K562 (cell line): ENCODE measurements at regions not wholly inside any gene's neighbourhood (a gene's known extent, or its start where the extent isn't known, plus 50 kb on each side); places are given as distances from the start of the nearest gene placed in this dataset.

ENCODE experiments used
- CHD4 ChIP-seq: fragments of 200-600 bp; sonication (generic); IDR thresholded peaks from 3 replicates; pipeline ENCODE4 v1.6.1; 2012; ENCODE audit warnings: low read depth, mild to moderate bottlenecking, mixed read lengths, low read length, inconsistent platforms; ENCODE audit not compliant: insufficient read depth, insufficient replicate concordance, poor library complexity, severe bottlenecking
- CTCF ChIP-seq, 3 experiments: IDR thresholded peaks in 2 of 3; conservative IDR thresholded peaks in 1 of 3; 2 replicates each; pipeline ENCODE4 v1.5.1; 2011 to 2012; ENCODE audit warnings: low read length in 3 of 3, mild to moderate bottlenecking in 3 of 3, control low read depth in 2 of 3, improper control_type of control experiment in 1 of 3, inconsistent platforms in 1 of 3, low read depth in 1 of 3, mixed read lengths in 1 of 3, moderate library complexity in 1 of 3; ENCODE audit not compliant: insufficient read depth in 2 of 3
- EP300 ChIP-seq: IDR thresholded peaks from 2 replicates; pipeline ENCODE4 v1.6.1; 2012; ENCODE audit warnings: low read length, improper control_type of control experiment
- GABPB2 ChIP-seq: fragments of 250-450 bp; sonication (Bioruptor Pico); conservative IDR thresholded peaks from 2 replicates; pipeline ENCODE4 v1.5.1; 2021; ENCODE audit warnings: mild to moderate bottlenecking
- KDM1A ChIP-seq, 2 experiments: fragments of 450-650 bp; IDR thresholded peaks; 2 replicates each; pipeline ENCODE4 v1.6.1; 2016; ENCODE audit warnings: mild to moderate bottlenecking in 2 of 2
- NFATC3 ChIP-seq: fragments of 450-650 bp; IDR thresholded peaks from 2 replicates; pipeline ENCODE4 v1.6.1; 2017; ENCODE audit warnings: mild to moderate bottlenecking
- ZNF282 ChIP-seq: sonication (generic); formaldehyde crosslinking; IDR thresholded peaks from 2 replicates; pipeline ENCODE4 v1.8.1; 2023; ENCODE audit warnings: missing genetic modification reagents
- ZNF436 ChIP-seq: fragments of 250-450, 450-650 bp; sonication (Bioruptor Pico); formaldehyde crosslinking; IDR thresholded peaks from 2 replicates; pipeline ENCODE4 v1.7.0; 2020; ENCODE audit warnings: mild to moderate bottlenecking
- TF ChIP-seq, protein P1 (sequence below): fragments of 250-450 bp; sonication (Bioruptor Pico); IDR thresholded peaks from 2 replicates; pipeline ENCODE4 v1.5.0; 2021

- no peak for TF ChIP-seq NFATC3
- no peak for TF ChIP-seq GABPB2 (CRISPR knock-in tag)
- TF ChIP-seq CHD4 = no peak
- no peak for TF ChIP-seq CTCF (IDR thresholded peaks at IDR 0.05 in 2 of 3, conservative IDR thresholded peaks at IDR 0.05 in 1 of 3; ENCODE audit: insufficient read depth in 2 of 3, low read depth in 1 of 3, low read length in 3 of 3)
- TF ChIP-seq, protein P1, sequence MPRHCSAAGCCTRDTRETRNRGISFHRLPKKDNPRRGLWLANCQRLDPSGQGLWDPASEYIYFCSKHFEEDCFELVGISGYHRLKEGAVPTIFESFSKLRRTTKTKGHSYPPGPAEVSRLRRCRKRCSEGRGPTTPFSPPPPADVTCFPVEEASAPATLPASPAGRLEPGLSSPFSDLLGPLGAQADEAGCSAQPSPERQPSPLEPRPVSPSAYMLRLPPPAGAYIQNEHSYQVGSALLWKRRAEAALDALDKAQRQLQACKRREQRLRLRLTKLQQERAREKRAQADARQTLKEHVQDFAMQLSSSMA = no peak
- TF ChIP-seq KDM1A (IDR thresholded peaks at IDR 0.05) = no peak
- no peak for TF ChIP-seq EP300
- no peak for TF ChIP-seq ZNF436
- TF ChIP-seq ZNF282 = no peak
These were observed 456.7 kb upstream of the RASGRP1 start for GRCh38 chr15:39021341-39021740.
